IMR-90 (cell line): ENCODE measurements at regions not wholly inside any gene's neighbourhood (a gene's known extent, or its start where the extent isn't known, plus 50 kb on each side); places are given as distances from the start of the nearest gene placed in this dataset.

Experiments used
- ATAC-seq: fragments of 200-7000 bp; cut with Tn5 transposase; 2 replicates; pipeline ENCODE4 v1.9.1; 2020; ENCODE audit warnings: low read depth, mild to moderate bottlenecking, moderate library complexity
- BruUV-seq: library from RNA; stranded (reverse); fragments of 400-500 nt; replicated peaks from 2 replicates; lab custom pipeline; 2021; lab: Mats Ljungman, UMichigan
- CTCF ChIA-PET: fragments of 300-600 bp; formaldehyde crosslinking; extraction: SDS; loops from one replicate; lab custom pipeline; 2021; ENCODE audit warnings: antibody characterized with exemption; lab: Yijun Ruan, JAX
- POLR2A ChIA-PET: fragments of 300-600 bp; sonication (Branson Sonifier 250); formaldehyde crosslinking; loops from one replicate; lab custom pipeline; 2022; ENCODE audit warnings: antibody characterized with exemption; ENCODE audit not compliant: unreplicated experiment; lab: Charles Lee
- DNase-seq: peaks from one replicate; pipeline ENCODE4 v3.0.0; 2013
- H2AFZ ChIP-seq: replicated peaks from 2 replicates; pipeline ENCODE3; 2013; ENCODE audit warnings: low read length, mild to moderate bottlenecking; ENCODE audit not compliant: poor library complexity
- H2AK5ac ChIP-seq: 2 replicates; pipeline ENCODE4 v1.6.1; 2013; ENCODE audit warnings: low read depth, low read length, inconsistent platforms
- H2AK9ac ChIP-seq: replicated peaks from 2 replicates; pipeline ENCODE3; 2013; ENCODE audit warnings: mild to moderate bottlenecking, low read depth, low read length, moderate library complexity; ENCODE audit not compliant: poor library complexity
- H2BK120ac ChIP-seq: 2 replicates; pipeline ENCODE4 v1.6.1; 2013; ENCODE audit warnings: low read depth, low read length, inconsistent platforms
- H2BK15ac ChIP-seq: 3 replicates; pipeline ENCODE4 v1.6.1; 2013; ENCODE audit warnings: low read depth, low read length, inconsistent platforms
- H2BK20ac ChIP-seq: 2 replicates; pipeline ENCODE4 v1.6.1; 2013; ENCODE audit warnings: low read depth, mild to moderate bottlenecking, inconsistent platforms, low read length, moderate library complexity
- H2BK5ac ChIP-seq: 2 replicates; pipeline ENCODE4 v1.6.1; 2013; ENCODE audit warnings: mild to moderate bottlenecking, low read depth, low read length, inconsistent platforms; ENCODE audit not compliant: poor library complexity, severe bottlenecking
- H3K14ac ChIP-seq: replicated peaks from 2 replicates; pipeline ENCODE4 v1.6.1; 2013; ENCODE audit warnings: low read depth, low read length, inconsistent platforms
- H3K18ac ChIP-seq: 2 replicates; pipeline ENCODE4 v1.6.1; 2013; ENCODE audit warnings: low read depth, low read length, control low read depth
- H3K23ac ChIP-seq: 2 replicates; pipeline ENCODE4 v1.6.1; 2013; ENCODE audit warnings: low read depth, low read length, inconsistent platforms
- H3K27ac ChIP-seq: 2 replicates; pipeline ENCODE4 v1.5.1; 2013; ENCODE audit warnings: mild to moderate bottlenecking, control low read depth, low read length; ENCODE audit not compliant: insufficient read depth
- H3K27me3 ChIP-seq: 2 replicates; pipeline ENCODE4 v1.6.1; 2013; ENCODE audit warnings: low read length; ENCODE audit not compliant: control insufficient read depth, insufficient read depth
- H3K36me3 ChIP-seq: 2 replicates; pipeline ENCODE4 v1.6.1; 2013; ENCODE audit warnings: low read length, mixed read lengths; ENCODE audit not compliant: control insufficient read depth, insufficient read depth
- H3K4ac ChIP-seq: 2 replicates; pipeline ENCODE4 v1.6.1; 2013; ENCODE audit warnings: low read depth, low read length, inconsistent platforms
- H3K4me1 ChIP-seq: 2 replicates; pipeline ENCODE4 v1.6.1; 2013; ENCODE audit warnings: low read length, mixed read lengths; ENCODE audit not compliant: control insufficient read depth, insufficient read depth
- H3K4me2 ChIP-seq: 2 replicates; pipeline ENCODE4 v1.6.1; 2013; ENCODE audit warnings: low read depth, mild to moderate bottlenecking, control low read depth, low read length, moderate library complexity
- H3K4me3 ChIP-seq: 2 replicates; pipeline ENCODE4 v1.5.1; 2013; ENCODE audit warnings: low read depth, mild to moderate bottlenecking, control low read depth, low read length, moderate library complexity; ENCODE audit not compliant: insufficient read depth
- H3K56ac ChIP-seq: 2 replicates; pipeline ENCODE4 v1.6.1; 2013; ENCODE audit warnings: low read length, inconsistent platforms; ENCODE audit not compliant: insufficient read depth; ENCODE audit errors: extremely low read depth
- H3K79me1 ChIP-seq, 2 experiments: 2 replicates each; pipeline ENCODE4 v1.6.1; 2013; ENCODE audit warnings: low read length in 2 of 2, inconsistent platforms in 1 of 2, low read depth in 1 of 2
- H3K9ac ChIP-seq: 2 replicates; pipeline ENCODE4 v1.6.1; 2013; ENCODE audit warnings: low read depth, low read length, control low read depth
- H3K9me1 ChIP-seq: 2 replicates; pipeline ENCODE4 v1.6.1; 2013; ENCODE audit warnings: low read length, inconsistent platforms; ENCODE audit not compliant: insufficient read depth
- H3K9me3 ChIP-seq: 2 replicates; pipeline ENCODE4 v1.6.1; 2013; ENCODE audit warnings: low read length; ENCODE audit not compliant: control insufficient read depth, insufficient read depth
- H4K20me1 ChIP-seq: 2 replicates; pipeline ENCODE4 v1.6.1; 2013; ENCODE audit warnings: low read length, inconsistent platforms; ENCODE audit not compliant: insufficient read depth
- H4K5ac ChIP-seq: 2 replicates; pipeline ENCODE4 v1.6.1; 2013; ENCODE audit warnings: mild to moderate bottlenecking, low read depth, low read length, control low read depth
- H4K8ac ChIP-seq, 2 experiments: 2 replicates each; pipeline ENCODE4 v1.6.1; 2013; ENCODE audit warnings: low read depth in 2 of 2, low read length in 2 of 2, control low read depth in 1 of 2, inconsistent platforms in 1 of 2
- H4K91ac ChIP-seq: 2 replicates; pipeline ENCODE4 v1.6.1; 2013; ENCODE audit warnings: low read depth, low read length, inconsistent platforms; ENCODE audit not compliant: insufficient read depth
- BHLHE40 ChIP-seq: fragments of 150-350 bp; IDR thresholded peaks from 2 replicates; pipeline ENCODE4 v1.6.1; 2016; ENCODE audit warnings: mild to moderate bottlenecking, low read depth, low read length
- CEBPB ChIP-seq: IDR thresholded peaks from 2 replicates; pipeline ENCODE4 v1.6.1; 2012; ENCODE audit warnings: low read depth, low read length, improper control_type of control experiment
- CHD1 ChIP-seq: IDR thresholded peaks from 2 replicates; pipeline ENCODE4 v1.6.1; 2012; ENCODE audit warnings: low read depth, low read length, improper control_type of control experiment
- CTCF ChIP-seq: conservative IDR thresholded peaks from 2 replicates; pipeline ENCODE4 v1.5.1; 2012; ENCODE audit warnings: mild to moderate bottlenecking, low read depth, low read length, improper control_type of control experiment
- ELK1 ChIP-seq: fragments of 150-350 bp; IDR thresholded peaks from 2 replicates; pipeline ENCODE4 v1.6.1; 2016; ENCODE audit warnings: low read depth, mild to moderate bottlenecking, low read length, moderate library complexity, borderline replicate concordance
- FOS ChIP-seq: fragments of 150-350 bp; IDR thresholded peaks from 2 replicates; pipeline ENCODE4 v1.6.1; 2016; ENCODE audit warnings: low read depth, low read length
- MAFK ChIP-seq: IDR thresholded peaks from 2 replicates; pipeline ENCODE4 v1.6.1; 2012; ENCODE audit warnings: low read depth, low read length, improper control_type of control experiment
- MAZ ChIP-seq: IDR thresholded peaks from 2 replicates; pipeline ENCODE4 v1.6.1; 2012; ENCODE audit warnings: low read depth, mild to moderate bottlenecking, low read length, improper control_type of control experiment, moderate library complexity, borderline replicate concordance
- MXI1 ChIP-seq: IDR thresholded peaks from 2 replicates; pipeline ENCODE4 v1.6.1; 2012; ENCODE audit warnings: low read depth, mild to moderate bottlenecking, low read length, moderate library complexity, borderline replicate concordance
- NFE2L2 ChIP-seq: fragments of 150-350 bp; IDR thresholded peaks from 2 replicates; pipeline ENCODE4 v1.6.1; 2016; ENCODE audit warnings: low read depth, mild to moderate bottlenecking, low read length
- POLR2A ChIP-seq: IDR thresholded peaks from 2 replicates; pipeline ENCODE4 v1.6.1; 2012; ENCODE audit warnings: mild to moderate bottlenecking, low read depth, low read length
- RAD21 ChIP-seq: IDR thresholded peaks from 2 replicates; pipeline ENCODE4 v1.6.1; 2012; ENCODE audit warnings: low read length, improper control_type of control experiment
- RCOR1 ChIP-seq: IDR thresholded peaks from 2 replicates; pipeline ENCODE4 v1.6.1; 2012; ENCODE audit warnings: mild to moderate bottlenecking, low read length, improper control_type of control experiment; ENCODE audit not compliant: insufficient replicate concordance
- RFX5 ChIP-seq: IDR thresholded peaks from 2 replicates; pipeline ENCODE4 v1.8.0; 2012; ENCODE audit warnings: low read depth, mild to moderate bottlenecking, low read length, moderate library complexity
- SMC3 ChIP-seq: fragments of 150-350 bp; IDR thresholded peaks from 2 replicates; pipeline ENCODE4 v1.6.1; 2016; ENCODE audit warnings: low read depth, mild to moderate bottlenecking, antibody characterized with exemption, low read length, moderate library complexity
- USF2 ChIP-seq: fragments of 150-350 bp; IDR thresholded peaks from 2 replicates; pipeline ENCODE4 v1.6.1; 2017; ENCODE audit warnings: mild to moderate bottlenecking, antibody characterized with exemption, low read length, low read depth
- dilution Hi-C: fragments of 300-500 bp; cut with HindIII; formaldehyde crosslinking; loops from one replicate; pipeline ENCODE4 v1.14.3; 2018; ENCODE audit warnings: low sequenced_read_pairs; ENCODE audit not compliant: unreplicated experiment
- in situ Hi-C: fragments of 300-500 bp; cut with MboI; formaldehyde crosslinking; loops from 3 replicates; pipeline ENCODE4 v1.14.3; 2019; ENCODE audit warnings: low sequenced_read_pairs, inconsistent platforms, mixed read lengths
- intact Hi-C: fragments of 100-400 bp; cut with micrococcal nuclease; formaldehyde crosslinking; loops from 2 replicates; pipeline ENCODE4 v1.10.0; 2022

DNA sequence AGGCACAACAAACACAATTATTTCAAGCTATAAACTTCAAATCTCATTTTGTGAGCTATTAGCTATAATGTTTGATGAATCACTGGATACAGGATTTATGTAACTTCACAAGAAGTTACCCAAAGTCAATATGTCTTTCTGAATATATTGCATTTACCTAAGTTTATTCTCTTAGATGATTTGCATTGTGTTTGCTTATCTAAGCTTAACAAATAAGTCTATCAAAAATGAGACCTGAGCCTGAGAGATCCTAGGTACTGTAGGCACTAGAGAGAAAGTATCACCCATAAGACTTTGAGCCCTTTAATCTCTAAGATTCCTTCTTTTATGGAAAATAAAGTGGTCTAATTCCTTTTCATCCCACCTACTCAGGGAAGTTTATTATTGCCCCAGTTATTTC, 178.2 kb downstream of the NAF1 start:
- no peaks in the 10 kb centered on the region for H3K9me1 ChIP-seq
- H3K27ac ChIP-seq, result no peak overlapping the region
- ATAC-seq (no peak), DNase-seq (no peak)
- POLR2A ChIA-PET, result no interaction called here
- CTCF ChIA-PET, result no interaction called here
- no peak overlapping the region for H4K91ac ChIP-seq
- no peak overlapping the region for H2BK20ac ChIP-seq
- no peak overlapping the region for H3K9ac ChIP-seq
- no peak overlapping the region for H2BK120ac ChIP-seq
- H3K14ac ChIP-seq, result no peak overlapping the region
- H3K18ac ChIP-seq, result no peak overlapping the region
- no peak overlapping the region for H2BK15ac ChIP-seq
- dilution Hi-C loops, result no loop called here
- H3K36me3 ChIP-seq, result no peaks in the 10 kb centered on the region
- H4K5ac ChIP-seq, result no peak overlapping the region
- TF ChIP-seq RFX5 (no peak), MAFK (no peak), BHLHE40 (no peak), CHD1 (no peak), FOS (no peak), RCOR1 (no peak), MXI1 (no peak), USF2 (no peak), NFE2L2 (no peak), CTCF (no peak), ELK1 (no peak), MAZ (no peak), POLR2A (no peak), SMC3 (no peak), CEBPB (no peak), RAD21 (no peak)
- no peaks in the 10 kb centered on the region for H3K4me1 ChIP-seq
- H3K23ac ChIP-seq, result no peak overlapping the region
- no peak overlapping the region for H3K56ac ChIP-seq
- no peak overlapping the region for H3K4me2 ChIP-seq
- no peak overlapping the region for H3K4ac ChIP-seq
- no peak overlapping the region for H4K8ac ChIP-seq
- H2AK5ac ChIP-seq, result no peak overlapping the region
- H3K9me3 ChIP-seq, result peaks cover 12% of the 10 kb centered on the region
- no peaks in the 10 kb centered on the region for H3K27me3 ChIP-seq
- in situ Hi-C loops, result no loop called here
- H3K79me1 ChIP-seq, result no peaks in the 10 kb centered on the region
- intact Hi-C loops, result no loop called here
- H4K20me1 ChIP-seq, result no peaks in the 10 kb centered on the region
- no TSS peak for BruUV-seq
- no peak overlapping the region for H2AK9ac ChIP-seq
- H3K4me3 ChIP-seq, result no peak overlapping the region
- no peak overlapping the region for H2AFZ ChIP-seq
- no peak overlapping the region for H2BK5ac ChIP-seq
